ENCODE measurements at regions not wholly inside any gene's neighbourhood (a gene's known extent, or its start where the extent isn't known, plus 50 kb on each side); places are given as distances from the start of the nearest gene placed in this dataset.

DNA sequence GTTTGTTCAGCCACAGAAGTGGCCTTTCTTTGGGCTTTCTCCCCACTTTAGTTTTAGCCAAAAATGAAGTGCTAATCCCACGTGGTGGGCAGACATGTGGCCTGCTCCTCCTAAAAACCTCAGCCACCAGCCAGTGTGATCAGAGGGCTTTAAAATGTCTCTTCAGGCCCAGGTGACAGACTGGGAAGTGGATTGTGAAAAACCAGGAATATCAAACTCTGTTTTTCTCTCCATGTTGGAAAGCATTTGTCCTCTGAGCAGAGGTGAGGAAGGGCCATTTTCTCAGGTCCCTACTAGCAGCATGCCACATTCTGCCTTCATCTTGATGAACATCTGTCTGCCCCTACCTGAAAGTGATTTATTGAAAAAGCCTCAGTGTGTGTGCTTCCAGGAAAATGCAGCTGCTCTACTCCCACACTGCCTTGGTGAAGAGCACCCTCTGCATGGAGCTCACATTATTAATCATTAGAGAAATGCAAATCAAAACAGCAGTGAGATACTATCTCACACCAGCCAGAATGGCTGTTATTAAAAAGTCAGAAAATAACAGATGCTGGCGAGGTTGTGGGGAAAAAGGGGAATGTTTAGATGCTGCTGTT lies 181.2 kb upstream of the DMAC1 start:
- DNase-seq: no peak

GRCh38 chr9:7980041-7980440 lies 180.5 kb upstream of the DMAC1 start:
- no peak for DNase-seq

DNA sequence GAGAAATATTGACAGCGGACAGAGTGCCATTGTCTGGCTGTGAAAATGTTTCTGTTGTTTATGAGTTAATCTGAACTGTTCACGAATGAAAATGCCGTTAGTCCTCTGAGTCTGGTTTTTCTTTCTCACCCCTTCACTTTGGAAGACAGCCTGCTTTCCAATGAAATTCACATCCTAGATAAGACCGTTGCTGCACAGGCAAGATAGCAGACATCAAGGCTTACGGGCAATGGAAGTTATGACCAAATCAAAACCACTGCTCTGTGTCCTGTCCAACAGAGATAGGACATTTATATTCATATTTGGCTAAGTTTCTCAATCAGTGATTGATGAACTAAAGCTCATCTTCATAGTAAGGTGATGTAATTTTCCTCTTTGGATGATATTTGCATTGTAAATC lies 180.0 kb upstream of the DMAC1 start:
- no peak for DNase-seq

DNA sequence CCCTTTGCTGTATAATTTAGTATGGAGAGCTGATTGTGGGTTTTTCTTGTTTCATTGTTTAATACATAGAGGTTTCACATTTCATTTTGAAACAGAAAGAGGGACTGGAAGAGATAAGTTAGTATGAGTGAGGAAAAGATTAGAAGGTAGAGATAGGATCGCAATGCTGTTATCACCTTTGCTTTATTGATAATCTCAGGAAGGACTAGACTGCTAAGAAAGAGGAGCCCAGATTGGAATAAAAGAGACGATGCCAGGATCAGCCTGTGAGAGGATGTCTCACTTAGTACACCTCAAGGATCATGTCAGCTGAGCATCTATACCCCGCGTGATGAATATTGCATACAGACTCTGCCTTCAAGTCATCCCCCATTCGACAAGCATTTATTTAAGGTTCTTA lies 178.0 kb upstream of the DMAC1 start:
- DNase-seq: no peak

DNA sequence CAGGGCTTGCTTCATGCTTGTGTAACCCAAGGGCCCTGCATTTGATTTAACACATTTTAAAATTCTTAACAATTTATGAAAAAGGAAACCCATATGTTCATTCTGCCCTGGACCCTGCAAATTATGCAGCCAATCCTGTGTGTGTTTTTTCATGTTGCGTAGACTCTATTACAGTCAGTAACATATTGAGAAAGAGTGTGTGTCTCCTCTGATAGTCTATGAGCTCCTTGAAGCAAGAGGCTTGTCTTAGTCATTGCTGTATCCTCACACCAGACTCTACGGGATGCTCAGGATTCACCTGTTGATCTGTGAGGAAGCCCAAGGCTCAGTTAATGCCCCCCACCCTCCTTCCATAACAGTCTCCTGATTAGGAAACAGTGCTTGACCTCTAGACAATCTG lies 177.3 kb upstream of the DMAC1 start:
- no peak for DNase-seq

DNA sequence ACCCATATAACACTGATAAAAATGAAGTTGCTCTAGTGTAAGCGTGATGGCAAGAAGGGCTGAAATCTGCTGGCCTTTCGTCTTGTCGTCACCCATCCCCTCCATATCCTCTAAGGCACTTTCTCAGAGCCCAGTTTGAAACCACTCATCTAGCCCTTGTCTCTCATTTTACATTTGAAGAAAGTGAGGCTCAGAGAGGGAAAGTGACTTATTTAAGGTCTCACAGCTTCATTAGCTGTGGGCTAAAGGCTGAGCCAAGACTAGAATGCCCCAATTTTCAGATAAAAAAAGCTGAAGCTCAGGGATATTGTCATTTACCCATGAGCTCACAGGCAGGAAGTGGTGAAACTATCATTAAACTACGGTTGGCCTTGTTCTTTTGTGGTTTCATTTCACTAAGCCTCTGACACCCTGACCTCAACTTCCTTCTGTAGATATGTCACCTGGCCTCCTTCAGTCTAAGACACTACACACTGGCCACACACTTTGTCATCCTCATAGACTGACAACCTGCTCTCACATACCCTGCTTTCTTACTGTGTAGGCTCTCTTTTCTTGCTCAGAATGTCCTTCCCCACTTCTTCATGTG lies 176.7 kb upstream of the DMAC1 start:
- no peak for DNase-seq

GRCh38 chr9:7975336-7975735 lies 175.8 kb upstream of the DMAC1 start:
- no peak for DNase-seq

GRCh38 chr9:7974335-7974960 lies 174.9 kb upstream of the DMAC1 start:
- DNase-seq: no peak

DNA sequence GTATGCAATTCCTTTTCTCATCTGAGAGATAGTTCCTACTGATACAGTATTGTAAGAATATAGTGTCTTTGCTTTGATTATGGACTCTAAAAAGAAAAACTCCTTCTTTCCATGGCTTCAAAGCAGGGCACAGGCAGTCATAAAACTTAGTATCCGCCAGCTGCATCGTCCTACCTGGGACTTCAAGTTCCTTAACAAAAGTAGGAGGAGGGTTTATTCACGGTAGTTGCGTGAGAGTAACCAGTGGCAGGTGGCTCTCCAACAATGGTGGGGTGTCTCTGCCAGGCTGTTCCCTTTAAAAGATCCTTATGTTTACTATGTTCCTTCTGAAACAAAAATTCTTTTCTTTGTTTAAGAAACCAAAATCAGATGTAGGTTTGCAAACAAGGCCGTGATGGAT lies 173.5 kb upstream of the DMAC1 start:
- no peak for DNase-seq

GRCh38 chr9:7970681-7971330 lies 171.2 kb upstream of the DMAC1 start:
- DNase-seq: no peak

GRCh38 chr9:7968687-7969086 lies 169.1 kb upstream of the DMAC1 start:
- DNase-seq: no peak

GRCh38 chr9:7967851-7968250 lies 168.3 kb upstream of the DMAC1 start:
- no peak for DNase-seq

- no peak for DNase-seq
Measured at GRCh38 chr9:7967093-7967827, 167.7 kb upstream of the DMAC1 start.

- DNase-seq: no peak
Measured at GRCh38 chr9:7965063-7965462, 165.5 kb upstream of the DMAC1 start.

DNA sequence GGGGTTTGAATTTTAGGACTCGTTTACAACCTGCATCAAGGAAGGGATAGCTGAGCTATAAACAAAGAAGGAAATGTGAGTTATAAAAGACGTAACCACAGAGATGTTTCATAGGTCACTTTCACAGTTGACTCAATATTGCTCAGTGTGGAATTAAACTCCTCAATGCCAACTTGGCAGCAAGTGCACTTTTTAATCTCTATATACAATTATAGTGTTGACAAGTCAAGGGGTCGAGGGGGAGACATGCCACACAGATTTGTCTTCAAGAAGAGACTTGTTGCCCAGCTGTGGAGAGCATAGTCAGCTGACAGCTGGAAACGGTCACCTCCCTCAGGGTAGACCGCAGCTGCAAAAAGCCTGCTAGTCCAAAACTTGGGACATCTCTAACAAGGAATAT lies 163.4 kb upstream of the DMAC1 start:
- DNase-seq: no peak

- no peak for DNase-seq
Measured at GRCh38 chr9:7961076-7961475, 161.5 kb upstream of the DMAC1 start.

DNA sequence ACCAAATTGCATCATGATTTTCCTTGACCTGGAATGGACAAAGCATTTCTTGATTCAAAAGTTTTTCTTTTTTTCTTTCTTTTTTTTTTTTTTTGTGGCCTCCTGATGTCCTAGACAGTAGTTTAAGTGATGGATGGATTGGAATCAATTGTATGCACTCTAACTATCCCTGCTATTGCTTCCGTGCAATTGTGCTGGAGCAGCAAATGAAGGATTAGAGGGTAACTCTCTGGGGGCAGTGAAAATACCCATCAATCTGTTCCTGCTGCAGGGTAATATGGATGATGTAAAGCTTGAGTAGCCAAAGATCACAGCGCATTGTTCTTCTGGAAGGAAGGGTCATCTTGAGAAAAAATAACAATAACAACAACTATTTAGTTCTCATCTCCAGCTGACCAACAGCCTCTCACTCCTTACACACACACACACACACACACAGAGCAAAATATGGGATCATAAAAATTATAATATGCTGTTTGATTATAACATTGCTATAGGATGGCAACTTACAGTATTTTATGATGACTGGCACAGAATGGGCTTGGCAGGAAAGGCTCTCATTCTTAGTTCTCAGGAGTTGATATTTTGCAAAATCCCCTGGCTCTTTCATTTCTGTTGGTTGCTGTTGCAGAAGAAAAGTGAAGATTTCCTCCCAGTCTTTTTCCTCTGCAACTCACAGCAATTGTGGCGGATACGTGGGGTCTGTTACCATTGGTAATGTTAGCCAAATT lies 160.9 kb upstream of the DMAC1 start:
- no peak for DNase-seq

- no peak for DNase-seq
Measured at GRCh38 chr9:7957803-7958202, 158.2 kb upstream of the DMAC1 start.

DNA sequence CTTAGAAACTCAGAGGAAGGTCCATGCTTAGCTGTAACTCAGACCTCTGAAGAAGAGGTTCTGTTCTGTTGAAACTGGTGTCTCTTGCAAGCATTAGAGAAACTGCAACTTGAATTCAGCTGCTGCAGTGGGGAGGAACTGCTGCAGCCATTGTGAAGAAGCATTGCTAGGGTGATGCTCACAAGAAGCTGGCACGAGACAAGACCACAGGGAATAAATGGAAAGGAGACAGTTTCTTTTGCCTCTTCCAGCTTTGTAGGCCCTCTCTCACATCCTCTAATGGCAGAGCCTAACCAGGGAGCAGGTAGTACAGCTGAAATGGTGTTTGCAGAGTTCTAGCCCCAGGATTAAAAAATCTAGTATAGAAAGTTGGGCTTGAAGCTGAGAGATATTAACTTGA lies 148.0 kb upstream of the DMAC1 start:
- DNase-seq: no peak

DNA sequence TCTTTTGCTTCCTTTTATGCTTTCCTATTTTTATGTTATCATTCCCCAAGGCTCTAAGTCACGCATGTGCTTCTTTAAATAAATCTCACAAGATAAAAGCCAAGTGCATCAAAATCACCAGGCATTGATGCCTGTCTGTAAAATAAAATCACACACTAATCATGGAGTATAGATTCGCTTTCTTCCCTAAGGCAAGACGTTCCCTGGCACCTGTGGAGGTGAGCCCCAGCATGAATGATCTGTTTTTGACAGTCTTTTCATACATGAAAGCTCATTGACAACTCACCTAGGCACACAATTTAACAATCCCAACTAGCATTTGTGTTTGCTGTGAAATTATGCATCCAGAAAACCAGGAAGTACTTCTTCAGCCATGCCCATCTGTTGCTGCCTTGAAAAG lies 146.9 kb upstream of the DMAC1 start:
- no peak for DNase-seq

- DNase-seq: no peak
Measured at GRCh38 chr9:7944572-7944971, 145.0 kb upstream of the DMAC1 start.

- no peak for DNase-seq
Measured at GRCh38 chr9:7937761-7938491, 138.3 kb upstream of the DMAC1 start.

Measured in NCI-H2029 treated with DMSO at 0.1 percent for 48 hours (cell line).